ENCODE measurements at regions not wholly inside any gene's neighbourhood (a gene's known extent, or its start where the extent isn't known, plus 50 kb on each side); places are given as distances from the start of the nearest gene placed in this dataset.

DNA sequence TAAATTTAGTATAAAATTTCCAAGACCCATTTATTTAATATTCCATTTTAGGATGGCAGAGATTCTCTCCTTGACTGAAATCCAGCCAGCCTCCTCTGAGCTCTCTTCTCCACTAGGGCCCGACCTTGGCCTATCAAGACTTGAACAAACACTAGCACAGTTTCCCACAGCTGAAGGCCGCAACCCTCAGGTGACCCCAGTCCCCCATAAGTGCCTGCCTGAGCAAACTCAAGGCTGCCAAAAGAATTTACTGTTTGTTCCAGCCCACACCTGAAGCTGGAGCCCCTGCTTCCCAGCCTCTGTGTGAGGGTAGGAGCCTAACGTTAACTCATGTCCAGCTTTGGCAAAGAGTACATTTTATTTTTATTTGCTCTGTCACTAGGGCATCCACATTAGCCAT, 629.0 kb upstream of the ZFP42 start:
- TF ChIP-seq, protein P1, sequence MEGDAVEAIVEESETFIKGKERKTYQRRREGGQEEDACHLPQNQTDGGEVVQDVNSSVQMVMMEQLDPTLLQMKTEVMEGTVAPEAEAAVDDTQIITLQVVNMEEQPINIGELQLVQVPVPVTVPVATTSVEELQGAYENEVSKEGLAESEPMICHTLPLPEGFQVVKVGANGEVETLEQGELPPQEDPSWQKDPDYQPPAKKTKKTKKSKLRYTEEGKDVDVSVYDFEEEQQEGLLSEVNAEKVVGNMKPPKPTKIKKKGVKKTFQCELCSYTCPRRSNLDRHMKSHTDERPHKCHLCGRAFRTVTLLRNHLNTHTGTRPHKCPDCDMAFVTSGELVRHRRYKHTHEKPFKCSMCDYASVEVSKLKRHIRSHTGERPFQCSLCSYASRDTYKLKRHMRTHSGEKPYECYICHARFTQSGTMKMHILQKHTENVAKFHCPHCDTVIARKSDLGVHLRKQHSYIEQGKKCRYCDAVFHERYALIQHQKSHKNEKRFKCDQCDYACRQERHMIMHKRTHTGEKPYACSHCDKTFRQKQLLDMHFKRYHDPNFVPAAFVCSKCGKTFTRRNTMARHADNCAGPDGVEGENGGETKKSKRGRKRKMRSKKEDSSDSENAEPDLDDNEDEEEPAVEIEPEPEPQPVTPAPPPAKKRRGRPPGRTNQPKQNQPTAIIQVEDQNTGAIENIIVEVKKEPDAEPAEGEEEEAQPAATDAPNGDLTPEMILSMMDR (IDR thresholded peaks at IDR 0.05), result no peak
- TF ChIP-seq EZH2 (IDR thresholded peaks at IDR 0.05) (no peak), EZH2phosphoT487 (IDR thresholded peaks at IDR 0.05) (no peak)

Measured in neural progenitor cell (in vitro differentiated cells).